ENCODE measurements at regions not wholly inside any gene's neighbourhood (a gene's known extent, or its start where the extent isn't known, plus 50 kb on each side); places are given as distances from the start of the nearest gene placed in this dataset.

GRCh38 chr7:17062151-17063044 lies 180.6 kb upstream of the AGR3 start:
- H3K79me2 ChIP-seq (ENCODE audit: insufficient read depth, low read length) = no peaks in the 10 kb centered on the region
- TF ChIP-seq CTCF (IDR thresholded peaks at IDR 0.05; ENCODE audit: low read length) = no peak
- no peak for TF ChIP-seq EZH2 (IDR thresholded peaks at IDR 0.05; ENCODE audit: borderline replicate concordance, low read length)

GRCh38 chr7:17063045-17063383 lies 181.2 kb upstream of the AGR3 start:
- no peak for TF ChIP-seq EZH2 (IDR thresholded peaks at IDR 0.05; ENCODE audit: borderline replicate concordance, low read length)
- TF ChIP-seq CTCF (IDR thresholded peaks at IDR 0.05; ENCODE audit: low read length) = no peak; the same call in 1 of the 2 replicates

More at GRCh38 chr7:17062151-17063044, 180.6 kb upstream of the AGR3 start:
- Histone ChIP-seq H3K4me2 (ENCODE audit: low read length) (no peak overlapping the region), H3K9me3 (ENCODE audit: low read length) (no peaks in the 10 kb centered on the region), H3K4me3 (ENCODE audit: low read depth, low read length, poor library complexity, severe bottlenecking) (no peak overlapping the region), H4K20me1 (ENCODE audit: insufficient read depth, low read length) (no peaks in the 10 kb centered on the region), H3K27ac (ENCODE audit: low read depth, low read length, poor library complexity, severe bottlenecking) (no peak overlapping the region), H3K27me3 (ENCODE audit: insufficient read depth, low read length) (no peaks in the 10 kb centered on the region), H3K9ac (ENCODE audit: low read length) (no peak overlapping the region), H2AFZ (ENCODE audit: low read length) (no peak overlapping the region), H3K9me2 (ENCODE audit: low read depth, low read length) (no peaks in the 10 kb centered on the region), H3K36me3 (ENCODE audit: insufficient read depth, low read length) (no peaks in the 10 kb centered on the region), H3F3A (ENCODE audit: insufficient read depth, low read length) (no peaks in the 10 kb centered on the region), H3K4me1 (ENCODE audit: insufficient read depth, low read length, severe bottlenecking) (no peaks in the 10 kb centered on the region)

GRCh38 chr7:17067691-17068090 lies 185.9 kb upstream of the AGR3 start:
- no peaks in the 10 kb centered on the region for H4K20me1 ChIP-seq (ENCODE audit: insufficient read depth, low read length)
- H3K4me2 ChIP-seq (ENCODE audit: low read length) = no peak overlapping the region
- H3K4me1 ChIP-seq (ENCODE audit: insufficient read depth, low read length, severe bottlenecking) = no peaks in the 10 kb centered on the region
- H3K9me2 ChIP-seq (ENCODE audit: low read depth, low read length) = no peaks in the 10 kb centered on the region
- no peaks in the 10 kb centered on the region for H3K36me3 ChIP-seq (ENCODE audit: insufficient read depth, low read length)
- H3K27ac ChIP-seq (ENCODE audit: low read depth, low read length, poor library complexity, severe bottlenecking) = no peak overlapping the region
- H2AFZ ChIP-seq (ENCODE audit: low read length) = no peak overlapping the region
- H3K9me3 ChIP-seq (ENCODE audit: low read length) = no peaks in the 10 kb centered on the region
- no peaks in the 10 kb centered on the region for H3K79me2 ChIP-seq (ENCODE audit: insufficient read depth, low read length)
- no peak overlapping the region for H3K4me3 ChIP-seq (ENCODE audit: low read depth, low read length, poor library complexity, severe bottlenecking)
- no peaks in the 10 kb centered on the region for H3F3A ChIP-seq (ENCODE audit: insufficient read depth, low read length)
- TF ChIP-seq CTCF (IDR thresholded peaks at IDR 0.05; ENCODE audit: low read length) (no peak), EZH2 (IDR thresholded peaks at IDR 0.05; ENCODE audit: borderline replicate concordance, low read length) (no peak)
- no peaks in the 10 kb centered on the region for H3K27me3 ChIP-seq (ENCODE audit: insufficient read depth, low read length)
- no peak overlapping the region for H3K9ac ChIP-seq (ENCODE audit: low read length)

More at GRCh38 chr7:17063045-17063383, 181.2 kb upstream of the AGR3 start:
- Histone ChIP-seq H3K36me3 (ENCODE audit: insufficient read depth, low read length) (no peaks in the 10 kb centered on the region), H3K27ac (ENCODE audit: low read depth, low read length, poor library complexity, severe bottlenecking) (no peak overlapping the region), H3F3A (ENCODE audit: insufficient read depth, low read length) (no peaks in the 10 kb centered on the region), H3K9me3 (ENCODE audit: low read length) (no peaks in the 10 kb centered on the region), H3K4me1 (ENCODE audit: insufficient read depth, low read length, severe bottlenecking) (no peaks in the 10 kb centered on the region), H3K79me2 (ENCODE audit: insufficient read depth, low read length) (no peaks in the 10 kb centered on the region), H3K4me2 (ENCODE audit: low read length) (no peak overlapping the region), H2AFZ (ENCODE audit: low read length) (no peak overlapping the region), H3K9me2 (ENCODE audit: low read depth, low read length) (no peaks in the 10 kb centered on the region), H4K20me1 (ENCODE audit: insufficient read depth, low read length) (no peaks in the 10 kb centered on the region), H3K9ac (ENCODE audit: low read length) (no peak overlapping the region), H3K4me3 (ENCODE audit: low read depth, low read length, poor library complexity, severe bottlenecking) (no peak overlapping the region), H3K27me3 (ENCODE audit: insufficient read depth, low read length) (no peaks in the 10 kb centered on the region)
